ENCODE measurements at regions not wholly inside any gene's neighbourhood (a gene's known extent, or its start where the extent isn't known, plus 50 kb on each side); places are given as distances from the start of the nearest gene placed in this dataset.

DNA sequence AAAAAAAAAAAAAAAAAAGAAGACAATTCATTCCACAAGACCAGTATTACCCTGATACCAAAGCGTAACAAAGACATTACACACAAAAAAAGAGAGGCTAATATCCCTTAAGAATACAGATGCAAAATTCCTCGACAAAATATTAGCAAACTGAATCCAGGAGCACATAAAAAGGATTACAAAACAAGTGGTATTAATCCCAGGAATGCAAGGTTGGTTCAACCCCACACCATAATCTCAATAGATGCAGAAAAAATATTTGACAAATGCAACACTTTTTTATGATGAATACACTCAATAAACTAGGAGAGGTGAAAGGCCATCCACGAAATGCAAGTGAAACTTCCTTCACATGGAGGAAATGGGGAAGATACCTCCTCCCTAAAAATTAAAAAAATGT lies 80.1 kb upstream of the TLR4 start:
- no peak for TF ChIP-seq EZH2phosphoT487 (IDR thresholded peaks at IDR 0.05; ENCODE audit: low read length)
- TF ChIP-seq, protein P1, sequence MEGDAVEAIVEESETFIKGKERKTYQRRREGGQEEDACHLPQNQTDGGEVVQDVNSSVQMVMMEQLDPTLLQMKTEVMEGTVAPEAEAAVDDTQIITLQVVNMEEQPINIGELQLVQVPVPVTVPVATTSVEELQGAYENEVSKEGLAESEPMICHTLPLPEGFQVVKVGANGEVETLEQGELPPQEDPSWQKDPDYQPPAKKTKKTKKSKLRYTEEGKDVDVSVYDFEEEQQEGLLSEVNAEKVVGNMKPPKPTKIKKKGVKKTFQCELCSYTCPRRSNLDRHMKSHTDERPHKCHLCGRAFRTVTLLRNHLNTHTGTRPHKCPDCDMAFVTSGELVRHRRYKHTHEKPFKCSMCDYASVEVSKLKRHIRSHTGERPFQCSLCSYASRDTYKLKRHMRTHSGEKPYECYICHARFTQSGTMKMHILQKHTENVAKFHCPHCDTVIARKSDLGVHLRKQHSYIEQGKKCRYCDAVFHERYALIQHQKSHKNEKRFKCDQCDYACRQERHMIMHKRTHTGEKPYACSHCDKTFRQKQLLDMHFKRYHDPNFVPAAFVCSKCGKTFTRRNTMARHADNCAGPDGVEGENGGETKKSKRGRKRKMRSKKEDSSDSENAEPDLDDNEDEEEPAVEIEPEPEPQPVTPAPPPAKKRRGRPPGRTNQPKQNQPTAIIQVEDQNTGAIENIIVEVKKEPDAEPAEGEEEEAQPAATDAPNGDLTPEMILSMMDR (IDR thresholded peaks at IDR 0.05; ENCODE audit: low read length), result no peak

All from MM.1S (cell line).